ENCODE measurements at regions not wholly inside any gene's neighbourhood (a gene's known extent, or its start where the extent isn't known, plus 50 kb on each side); places are given as distances from the start of the nearest gene placed in this dataset.

- no CpG with 5 or more reads among the region's 3 CpGs for WGBS (ENCODE audit: insufficient coverage)
- Histone ChIP-seq H3K27me3 (ENCODE audit: control insufficient read depth, insufficient read depth, low read length) (no peaks in the 10 kb centered on the region), H3K36me3 (ENCODE audit: control insufficient read depth, insufficient read depth, low read length) (no peaks in the 10 kb centered on the region), H3K4me3 (ENCODE audit: low read length) (no peak overlapping the region), H3K9me3 (replicated peaks; ENCODE audit: control insufficient read depth, low read depth, low read length) (no peaks in the 10 kb centered on the region), H3K4me1 (ENCODE audit: control insufficient read depth, insufficient read depth, low read length) (peaks cover 5% of the 10 kb centered on the region), H3K27ac (ENCODE audit: low read length) (no peak overlapping the region)
- no peak for DNase-seq
Measured at GRCh38 chr20:53881362-53881761, 189.0 kb downstream of the BCAS1 start.

- no peaks in the 10 kb centered on the region for H3K27me3 ChIP-seq (ENCODE audit: control insufficient read depth, insufficient read depth, low read length)
- H3K4me1 ChIP-seq (ENCODE audit: control insufficient read depth, insufficient read depth, low read length): peaks cover 5% of the 10 kb centered on the region
- WGBS (ENCODE audit: insufficient coverage): 77% methylated on average over 4 of the region's 9 CpGs
- H3K4me3 ChIP-seq (ENCODE audit: low read length): no peak overlapping the region
- H3K9me3 ChIP-seq (replicated peaks; ENCODE audit: control insufficient read depth, low read depth, low read length): no peaks in the 10 kb centered on the region
- H3K36me3 ChIP-seq (ENCODE audit: control insufficient read depth, insufficient read depth, low read length): no peaks in the 10 kb centered on the region
- DNase-seq: no peak
- no peak overlapping the region for H3K27ac ChIP-seq (ENCODE audit: low read length)
Measured at GRCh38 chr20:53880108-53880641, 190.2 kb downstream of the BCAS1 start.

- Histone ChIP-seq H3K4me1 (ENCODE audit: control insufficient read depth, insufficient read depth, low read length) (peaks cover 5% of the 10 kb centered on the region), H3K9me3 (replicated peaks; ENCODE audit: control insufficient read depth, low read depth, low read length) (no peaks in the 10 kb centered on the region), H3K27ac (ENCODE audit: low read length) (peak overlapping the region; percentile 9), H3K36me3 (ENCODE audit: control insufficient read depth, insufficient read depth, low read length) (no peaks in the 10 kb centered on the region), H3K4me3 (ENCODE audit: low read length) (no peak overlapping the region), H3K27me3 (ENCODE audit: control insufficient read depth, insufficient read depth, low read length) (no peaks in the 10 kb centered on the region)
- 23% methylated on average over 3 of the region's 10 CpGs for WGBS (ENCODE audit: insufficient coverage)
- DNase-seq: no peak
Measured at GRCh38 chr20:53879048-53879684, 191.2 kb downstream of the BCAS1 start.

- H3K4me1 ChIP-seq (ENCODE audit: control insufficient read depth, insufficient read depth, low read length): peaks cover 5% of the 10 kb centered on the region
- WGBS (ENCODE audit: insufficient coverage): 73% methylated on average over 4 of the region's 6 CpGs
- H3K36me3 ChIP-seq (ENCODE audit: control insufficient read depth, insufficient read depth, low read length): no peaks in the 10 kb centered on the region
- no peaks in the 10 kb centered on the region for H3K27me3 ChIP-seq (ENCODE audit: control insufficient read depth, insufficient read depth, low read length)
- H3K4me3 ChIP-seq (ENCODE audit: low read length): no peak overlapping the region
- H3K9me3 ChIP-seq (replicated peaks; ENCODE audit: control insufficient read depth, low read depth, low read length): no peaks in the 10 kb centered on the region
- peak overlapping the region; percentile 9 for H3K27ac ChIP-seq (ENCODE audit: low read length)
- peak; percentile 64 for DNase-seq
Measured at GRCh38 chr20:53878262-53879047, 191.9 kb downstream of the BCAS1 start.

- Histone ChIP-seq H3K27me3 (ENCODE audit: control insufficient read depth, insufficient read depth, low read length) (no peaks in the 10 kb centered on the region), H3K4me1 (ENCODE audit: control insufficient read depth, insufficient read depth, low read length) (peaks cover 12% of the 10 kb centered on the region), H3K9me3 (replicated peaks; ENCODE audit: control insufficient read depth, low read depth, low read length) (no peaks in the 10 kb centered on the region), H3K36me3 (ENCODE audit: control insufficient read depth, insufficient read depth, low read length) (no peaks in the 10 kb centered on the region), H3K27ac (ENCODE audit: low read length) (no peak overlapping the region), H3K4me3 (ENCODE audit: low read length) (no peak overlapping the region)
- no peak for DNase-seq
- 73% methylated on average over 8 of the region's 10 CpGs for WGBS (ENCODE audit: insufficient coverage)
Measured at GRCh38 chr20:53876956-53877355, 193.4 kb downstream of the BCAS1 start.

- 96% methylated on average over 6 of the region's 8 CpGs for WGBS (ENCODE audit: insufficient coverage)
- no peaks in the 10 kb centered on the region for H3K9me3 ChIP-seq (replicated peaks; ENCODE audit: control insufficient read depth, low read depth, low read length)
- H3K27ac ChIP-seq (ENCODE audit: low read length): no peak overlapping the region
- peaks cover 12% of the 10 kb centered on the region for H3K4me1 ChIP-seq (ENCODE audit: control insufficient read depth, insufficient read depth, low read length)
- H3K4me3 ChIP-seq (ENCODE audit: low read length): no peak overlapping the region
- DNase-seq: no peak
- H3K36me3 ChIP-seq (ENCODE audit: control insufficient read depth, insufficient read depth, low read length): no peaks in the 10 kb centered on the region
- no peaks in the 10 kb centered on the region for H3K27me3 ChIP-seq (ENCODE audit: control insufficient read depth, insufficient read depth, low read length)
Measured at GRCh38 chr20:53876470-53876869, 193.9 kb downstream of the BCAS1 start.

- no peaks in the 10 kb centered on the region for H3K27me3 ChIP-seq (ENCODE audit: control insufficient read depth, insufficient read depth, low read length)
- H3K36me3 ChIP-seq (ENCODE audit: control insufficient read depth, insufficient read depth, low read length): no peaks in the 10 kb centered on the region
- no peaks in the 10 kb centered on the region for H3K9me3 ChIP-seq (replicated peaks; ENCODE audit: control insufficient read depth, low read depth, low read length)
- no peak for DNase-seq
- H3K27ac ChIP-seq (ENCODE audit: low read length): no peak overlapping the region
- 96% methylated on average over 4 of the region's 14 CpGs for WGBS (ENCODE audit: insufficient coverage)
- H3K4me3 ChIP-seq (ENCODE audit: low read length): no peak overlapping the region
- H3K4me1 ChIP-seq (ENCODE audit: control insufficient read depth, insufficient read depth, low read length): peaks cover 12% of the 10 kb centered on the region
Measured at GRCh38 chr20:53875452-53875851, 194.9 kb downstream of the BCAS1 start.

- no peak for DNase-seq
- Histone ChIP-seq H3K27ac (ENCODE audit: low read length) (no peak overlapping the region), H3K4me1 (ENCODE audit: control insufficient read depth, insufficient read depth, low read length) (peaks cover 12% of the 10 kb centered on the region), H3K9me3 (replicated peaks; ENCODE audit: control insufficient read depth, low read depth, low read length) (no peaks in the 10 kb centered on the region), H3K27me3 (ENCODE audit: control insufficient read depth, insufficient read depth, low read length) (no peaks in the 10 kb centered on the region), H3K4me3 (ENCODE audit: low read length) (no peak overlapping the region), H3K36me3 (ENCODE audit: control insufficient read depth, insufficient read depth, low read length) (no peaks in the 10 kb centered on the region)
- WGBS (ENCODE audit: insufficient coverage): no CpG with 5 or more reads among the region's 1 CpG
Measured at GRCh38 chr20:53874706-53875105, 195.7 kb downstream of the BCAS1 start.

GRCh38 chr20:53874104-53874503 lies 196.3 kb downstream of the BCAS1 start:
- H3K36me3 ChIP-seq (ENCODE audit: control insufficient read depth, insufficient read depth, low read length): no peaks in the 10 kb centered on the region
- H3K4me1 ChIP-seq (ENCODE audit: control insufficient read depth, insufficient read depth, low read length): peaks cover 11% of the 10 kb centered on the region
- H3K27ac ChIP-seq (ENCODE audit: low read length): no peak overlapping the region
- no peaks in the 10 kb centered on the region for H3K9me3 ChIP-seq (replicated peaks; ENCODE audit: control insufficient read depth, low read depth, low read length)
- no CpG with 5 or more reads among the region's 7 CpGs for WGBS (ENCODE audit: insufficient coverage)
- no peaks in the 10 kb centered on the region for H3K27me3 ChIP-seq (ENCODE audit: control insufficient read depth, insufficient read depth, low read length)
- H3K4me3 ChIP-seq (ENCODE audit: low read length): no peak overlapping the region
- no peak for DNase-seq

- Histone ChIP-seq H3K27me3 (ENCODE audit: control insufficient read depth, insufficient read depth, low read length) (no peaks in the 10 kb centered on the region), H3K4me3 (ENCODE audit: low read length) (no peak overlapping the region), H3K9me3 (replicated peaks; ENCODE audit: control insufficient read depth, low read depth, low read length) (no peaks in the 10 kb centered on the region), H3K36me3 (ENCODE audit: control insufficient read depth, insufficient read depth, low read length) (no peaks in the 10 kb centered on the region), H3K4me1 (ENCODE audit: control insufficient read depth, insufficient read depth, low read length) (peaks cover 7% of the 10 kb centered on the region), H3K27ac (ENCODE audit: low read length) (no peak overlapping the region)
- peak; percentile 65 for DNase-seq
- WGBS (ENCODE audit: insufficient coverage): no CpG with 5 or more reads among the region's 2 CpGs
Measured at GRCh38 chr20:53873230-53873604, 197.2 kb downstream of the BCAS1 start.

Data from muscle of leg (tissue), 3 donors.